HEK293 (cell line): ENCODE measurements at regions not wholly inside any gene's neighbourhood (a gene's known extent, or its start where the extent isn't known, plus 50 kb on each side); places are given as distances from the start of the nearest gene placed in this dataset.

Experiments used
- CTCF ChIP-seq: fragments of 450-650 bp; formaldehyde crosslinking; IDR thresholded peaks from 2 replicates; pipeline ENCODE4 v1.5.1; 2016; ENCODE audit warnings: missing biosample characterization, missing genetic modification characterization
- IKZF3 ChIP-seq: fragments of 450-650 bp; IDR thresholded peaks from 2 replicates; pipeline ENCODE4 v1.5.0; 2018; ENCODE audit warnings: missing biosample characterization, mild to moderate bottlenecking, missing genetic modification characterization, moderate library complexity
- MEIS1 ChIP-seq: sonication (generic); formaldehyde crosslinking; IDR thresholded peaks from 2 replicates; pipeline ENCODE4 v1.8.1; 2022; ENCODE audit warnings: missing genetic modification reagents, mild to moderate bottlenecking, borderline replicate concordance
- PATZ1 ChIP-seq: fragments of 450-650 bp; formaldehyde crosslinking; IDR thresholded peaks from 2 replicates; pipeline ENCODE4 v1.5.1; 2016; ENCODE audit warnings: missing biosample characterization, missing genetic modification characterization
- REPIN1 ChIP-seq: fragments of 450-650 bp; formaldehyde crosslinking; IDR thresholded peaks from 2 replicates; pipeline ENCODE4 v1.5.1; 2017; ENCODE audit warnings: missing biosample characterization, missing genetic modification characterization, low read depth
- ZBTB11 ChIP-seq: fragments of 450-650 bp; formaldehyde crosslinking; conservative IDR thresholded peaks from 2 replicates; pipeline ENCODE4 v1.5.1; 2016; ENCODE audit warnings: low read depth, missing biosample characterization, missing genetic modification characterization
- ZFP3 ChIP-seq: fragments of 450-650 bp; formaldehyde crosslinking; IDR thresholded peaks from 2 replicates; pipeline ENCODE4 v1.5.1; 2016; ENCODE audit warnings: low read depth, missing biosample characterization, missing genetic modification characterization
- ZNF155 ChIP-seq: fragments of 450-650 bp; formaldehyde crosslinking; IDR thresholded peaks from 2 replicates; pipeline ENCODE4 v1.5.1; 2016; ENCODE audit warnings: missing biosample characterization, missing genetic modification characterization
- ZNF350 ChIP-seq: fragments of 450-650 bp; formaldehyde crosslinking; IDR thresholded peaks from 2 replicates; pipeline ENCODE4 v1.5.0; 2017; ENCODE audit warnings: missing biosample characterization, mild to moderate bottlenecking, missing genetic modification characterization
- ZNF449 ChIP-seq: fragments of 450-650 bp; formaldehyde crosslinking; IDR thresholded peaks from 2 replicates; pipeline ENCODE4 v1.5.1; 2017; ENCODE audit warnings: missing biosample characterization, mild to moderate bottlenecking, missing genetic modification characterization, moderate library complexity
- ZNF677 ChIP-seq: fragments of 450-650 bp; IDR thresholded peaks from 2 replicates; pipeline ENCODE4 v1.5.0; 2018; ENCODE audit warnings: missing biosample characterization, mild to moderate bottlenecking, missing genetic modification characterization, moderate library complexity
- ZSCAN30 ChIP-seq: fragments of 450-650 bp; IDR thresholded peaks from 2 replicates; pipeline ENCODE4 v1.5.1; 2018; ENCODE audit warnings: missing biosample characterization, mild to moderate bottlenecking, missing genetic modification characterization, moderate library complexity

GRCh38 chr6:126227833-126228702 is 111.8 kb upstream of the CENPW start:
- TF ChIP-seq CTCF (tag by site-specific recombination) (no peak), ZNF677 (tag by site-specific recombination) (no peak), ZNF449 (tag by site-specific recombination) (no peak), ZSCAN30 (tag by site-specific recombination) (no peak), REPIN1 (tag by site-specific recombination) (no peak), ZNF155 (tag by site-specific recombination) (no peak), ZFP3 (no peak), ZNF350 (tag by site-specific recombination) (no peak), PATZ1 (tag by site-specific recombination) (no peak), ZBTB11 (tag by site-specific recombination) (no peak), IKZF3 (tag by site-specific recombination) (no peak), MEIS1 (no peak)
